SK-N-SH treated with all-trans-retinoic acid at 6 μM for 48 hours (cell line): ENCODE measurements at regions not wholly inside any gene's neighbourhood (a gene's known extent, or its start where the extent isn't known, plus 50 kb on each side); places are given as distances from the start of the nearest gene placed in this dataset.

Experiments used
- ARNTL ChIP-seq: fragments of 450-650 bp; formaldehyde crosslinking; IDR thresholded peaks from 2 replicates; pipeline ENCODE4 v1.5.0; 2020; ENCODE audit warnings: low read depth, mild to moderate bottlenecking, moderate library complexity, borderline replicate concordance
- GLIS3 ChIP-seq: fragments of 250-450 bp; sonication (Bioruptor Pico); IDR thresholded peaks from 2 replicates; pipeline ENCODE4 v1.5.0; 2020; ENCODE audit warnings: mild to moderate bottlenecking, moderate library complexity
- TCF4 ChIP-seq: fragments of 250-450 bp; sonication (Bioruptor Pico); IDR thresholded peaks from 2 replicates; pipeline ENCODE4 v1.8.0; 2021; ENCODE audit warnings: mild to moderate bottlenecking, moderate library complexity, borderline replicate concordance
- TOX ChIP-seq: fragments of 250-450 bp; sonication (Bioruptor Pico); IDR thresholded peaks from 2 replicates; pipeline ENCODE4 v1.8.0; 2021; ENCODE audit warnings: mild to moderate bottlenecking, moderate library complexity, borderline replicate concordance
- ZFP3 ChIP-seq: fragments of 250-450 bp; sonication (Bioruptor Pico); IDR thresholded peaks from 2 replicates; pipeline ENCODE4 v1.5.0; 2020; ENCODE audit warnings: mild to moderate bottlenecking, moderate library complexity
- ZFP30 ChIP-seq: fragments of 450-650 bp; formaldehyde crosslinking; IDR thresholded peaks from 2 replicates; pipeline ENCODE4 v1.5.0; 2022; ENCODE audit warnings: mild to moderate bottlenecking, moderate library complexity
- ZNF70 ChIP-seq: fragments of 450-650 bp; formaldehyde crosslinking; IDR thresholded peaks from 2 replicates; pipeline ENCODE4 v1.5.0; 2020; ENCODE audit warnings: mild to moderate bottlenecking, moderate library complexity
- ZNF8 ChIP-seq: fragments of 450-650 bp; formaldehyde crosslinking; IDR thresholded peaks from 2 replicates; pipeline ENCODE4 v1.5.0; 2020; ENCODE audit warnings: mild to moderate bottlenecking, moderate library complexity
- TF ChIP-seq, protein P1 (sequence below): fragments of 250-450 bp; sonication (Bioruptor Pico); IDR thresholded peaks from 2 replicates; pipeline ENCODE4 v1.5.1; 2020; ENCODE audit warnings: low read depth, mild to moderate bottlenecking, moderate library complexity
- TF ChIP-seq, protein P2 (sequence below): fragments of 250-450 bp; sonication (Bioruptor Pico); IDR thresholded peaks from 2 replicates; pipeline ENCODE4 v1.8.0; 2020; ENCODE audit warnings: mild to moderate bottlenecking, moderate library complexity, borderline replicate concordance

DNA sequence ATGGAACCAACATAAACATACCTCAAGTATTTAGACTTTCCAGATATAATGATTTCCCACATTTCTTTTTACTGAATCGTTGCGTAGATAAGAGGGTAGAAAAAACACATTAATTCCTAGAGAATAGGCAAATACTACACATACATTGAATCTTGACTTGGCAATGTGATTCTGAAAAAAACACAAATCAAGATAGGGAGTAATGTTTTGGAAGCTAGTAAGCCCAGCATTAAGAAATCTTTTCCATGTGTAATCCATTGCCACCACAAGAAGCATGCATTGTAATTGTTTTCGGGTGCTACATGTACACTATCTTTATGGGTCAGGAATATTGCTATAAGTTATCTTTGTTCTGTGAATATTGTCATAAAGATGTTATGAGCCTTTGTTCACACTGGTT, 269.8 kb upstream of the PDGFD start:
- TF ChIP-seq ARNTL: no peak
- no peak for TF ChIP-seq ZFP3 (CRISPR knock-in tag)
- TF ChIP-seq ZNF8: no peak
- no peak for TF ChIP-seq ZNF70 (CRISPR knock-in tag)
- TF ChIP-seq, protein P1, sequence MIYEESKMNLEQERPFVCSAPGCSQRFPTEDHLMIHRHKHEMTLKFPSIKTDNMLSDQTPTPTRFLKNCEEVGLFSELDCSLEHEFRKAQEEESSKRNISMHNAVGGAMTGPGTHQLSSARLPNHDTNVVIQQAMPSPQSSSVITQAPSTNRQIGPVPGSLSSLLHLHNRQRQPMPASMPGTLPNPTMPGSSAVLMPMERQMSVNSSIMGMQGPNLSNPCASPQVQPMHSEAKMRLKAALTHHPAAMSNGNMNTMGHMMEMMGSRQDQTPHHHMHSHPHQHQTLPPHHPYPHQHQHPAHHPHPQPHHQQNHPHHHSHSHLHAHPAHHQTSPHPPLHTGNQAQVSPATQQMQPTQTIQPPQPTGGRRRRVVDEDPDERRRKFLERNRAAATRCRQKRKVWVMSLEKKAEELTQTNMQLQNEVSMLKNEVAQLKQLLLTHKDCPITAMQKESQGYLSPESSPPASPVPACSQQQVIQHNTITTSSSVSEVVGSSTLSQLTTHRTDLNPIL: no peak
- TF ChIP-seq TCF4: no peak
- TF ChIP-seq ZFP30 (CRISPR knock-in tag): no peak
- no peak for TF ChIP-seq TOX (CRISPR knock-in tag)
- TF ChIP-seq, protein P2, sequence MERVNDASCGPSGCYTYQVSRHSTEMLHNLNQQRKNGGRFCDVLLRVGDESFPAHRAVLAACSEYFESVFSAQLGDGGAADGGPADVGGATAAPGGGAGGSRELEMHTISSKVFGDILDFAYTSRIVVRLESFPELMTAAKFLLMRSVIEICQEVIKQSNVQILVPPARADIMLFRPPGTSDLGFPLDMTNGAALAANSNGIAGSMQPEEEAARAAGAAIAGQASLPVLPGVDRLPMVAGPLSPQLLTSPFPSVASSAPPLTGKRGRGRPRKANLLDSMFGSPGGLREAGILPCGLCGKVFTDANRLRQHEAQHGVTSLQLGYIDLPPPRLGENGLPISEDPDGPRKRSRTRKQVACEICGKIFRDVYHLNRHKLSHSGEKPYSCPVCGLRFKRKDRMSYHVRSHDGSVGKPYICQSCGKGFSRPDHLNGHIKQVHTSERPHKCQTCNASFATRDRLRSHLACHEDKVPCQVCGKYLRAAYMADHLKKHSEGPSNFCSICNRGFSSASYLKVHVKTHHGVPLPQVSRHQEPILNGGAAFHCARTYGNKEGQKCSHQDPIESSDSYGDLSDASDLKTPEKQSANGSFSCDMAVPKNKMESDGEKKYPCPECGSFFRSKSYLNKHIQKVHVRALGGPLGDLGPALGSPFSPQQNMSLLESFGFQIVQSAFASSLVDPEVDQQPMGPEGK (CRISPR knock-in tag): no peak
- TF ChIP-seq GLIS3 (CRISPR knock-in tag): no peak
